SK-N-MC (cell line): ENCODE measurements at regions not wholly inside any gene's neighbourhood (a gene's known extent, or its start where the extent isn't known, plus 50 kb on each side); places are given as distances from the start of the nearest gene placed in this dataset.

Source experiments
- EZH2 ChIP-seq: fragments of 200-600 bp; sonication (generic); IDR thresholded peaks from one replicate; pipeline ENCODE4 v1.6.1; 2017; ENCODE audit warnings: antibody characterized with exemption
- POLR2AphosphoS5 ChIP-seq: IDR thresholded peaks from 2 replicates; pipeline ENCODE4 v1.6.1; 2012; ENCODE audit warnings: mild to moderate bottlenecking, low read depth, low read length, borderline replicate concordance

- TF ChIP-seq POLR2AphosphoS5 (no peak), EZH2 (no peak)
Observed at GRCh38 chr9:25212361-25212760, 465.9 kb downstream of the TUSC1 start.
